MM.1S (cell line): ENCODE measurements at regions not wholly inside any gene's neighbourhood (a gene's known extent, or its start where the extent isn't known, plus 50 kb on each side); places are given as distances from the start of the nearest gene placed in this dataset.

Experiments used
- DNase-seq: peaks from one replicate; pipeline ENCODE4 v3.0.0-alpha.2; 2015
- H2AFZ ChIP-seq: fragments of 300-600 bp; sonication (generic); 2 replicates; pipeline ENCODE4 v1.6.0; 2016; ENCODE audit warnings: antibody characterized with exemption, low read length
- H3F3A ChIP-seq: fragments of 300-600 bp; sonication (generic); 2 replicates; pipeline ENCODE4 v1.6.1; 2016; ENCODE audit warnings: mild to moderate bottlenecking, antibody characterized with exemption, low read length, moderate library complexity, mixed read lengths; ENCODE audit not compliant: insufficient read depth
- H3K27ac ChIP-seq: fragments of 300-600 bp; sonication (generic); 2 replicates; pipeline ENCODE4 v1.5.1; 2016; ENCODE audit warnings: mild to moderate bottlenecking, low read length
- H3K27me3 ChIP-seq: fragments of 300-600 bp; sonication (generic); replicated peaks from 2 replicates; pipeline ENCODE4 v1.6.0; 2016; ENCODE audit warnings: low read length; ENCODE audit not compliant: insufficient read depth
- H3K36me3 ChIP-seq: fragments of 300-600 bp; sonication (generic); replicated peaks from 2 replicates; pipeline ENCODE4 v1.6.1; 2016; ENCODE audit warnings: mild to moderate bottlenecking, low read length, mixed read lengths; ENCODE audit not compliant: insufficient read depth
- H3K4me1 ChIP-seq: fragments of 300-600 bp; sonication (generic); 2 replicates; pipeline ENCODE4 v1.6.1; 2016; ENCODE audit warnings: low read length, mixed read lengths
- H3K4me2 ChIP-seq: fragments of 300-600 bp; sonication (generic); 2 replicates; pipeline ENCODE4 v1.6.0; 2016; ENCODE audit warnings: low read depth, low read length
- H3K4me3 ChIP-seq: fragments of 300-600 bp; sonication (generic); 2 replicates; pipeline ENCODE4 v1.5.1; 2016; ENCODE audit warnings: low read length, mixed read lengths
- H3K79me2 ChIP-seq: fragments of 300-600 bp; sonication (generic); 2 replicates; pipeline ENCODE4 v1.6.1; 2016; ENCODE audit warnings: mixed run types, low read length, mixed read lengths
- H3K9ac ChIP-seq: fragments of 300-600 bp; sonication (generic); 2 replicates; pipeline ENCODE4 v1.6.1; 2016; ENCODE audit warnings: low read length, mixed read lengths
- H3K9me2 ChIP-seq: fragments of 300-600 bp; sonication (generic); replicated peaks from 2 replicates; pipeline ENCODE4 v1.6.1; 2016; ENCODE audit warnings: mild to moderate bottlenecking, low read length, mixed read lengths; ENCODE audit not compliant: insufficient read depth
- H3K9me3 ChIP-seq: fragments of 300-600 bp; sonication (generic); replicated peaks from 2 replicates; pipeline ENCODE4 v1.6.1; 2016; ENCODE audit warnings: mild to moderate bottlenecking, low read length, mixed read lengths; ENCODE audit not compliant: insufficient read depth
- H4K20me1 ChIP-seq: fragments of 300-600 bp; sonication (generic); 2 replicates; pipeline ENCODE4 v1.6.1; 2016; ENCODE audit warnings: mild to moderate bottlenecking, low read length, moderate library complexity, mixed read lengths; ENCODE audit not compliant: insufficient read depth
- EZH2 ChIP-seq: fragments of 300-600 bp; sonication (generic); optimal IDR thresholded peaks from 2 replicates; pipeline ENCODE3; 2017; ENCODE audit warnings: low read depth, mild to moderate bottlenecking, antibody characterized with exemption, low read length, mixed read lengths
- EZH2phosphoT487 ChIP-seq: fragments of 300-600 bp; sonication (generic); IDR thresholded peaks from 2 replicates; pipeline ENCODE4 v1.6.1; 2018; ENCODE audit warnings: antibody characterized with exemption, low read length
- TF ChIP-seq, protein P1 (sequence below): fragments of 300-600 bp; sonication (generic); IDR thresholded peaks from 2 replicates; pipeline ENCODE4 v1.5.1; 2016; ENCODE audit warnings: antibody characterized with exemption, low read length, mixed read lengths

DNA sequence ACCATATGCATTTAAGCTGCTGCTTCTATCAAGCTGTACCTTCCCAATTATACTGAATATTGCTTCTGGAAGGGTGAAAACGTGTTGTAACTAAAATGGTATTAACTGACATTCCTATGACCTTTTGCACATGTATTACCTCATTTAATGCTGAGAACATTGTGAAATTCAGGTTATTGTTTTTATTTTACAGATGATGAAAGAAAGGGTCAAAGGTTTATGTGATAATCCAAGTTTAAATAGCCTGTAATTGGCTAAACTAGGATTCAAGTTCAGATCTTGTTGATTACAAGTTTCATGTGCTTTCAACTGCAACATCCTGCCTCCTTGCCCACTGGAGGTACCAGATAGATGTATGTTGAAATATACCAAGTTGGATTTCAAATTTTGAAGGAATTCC lies 433.3 kb upstream of the PRICKLE1 start:
- DNase-seq: no peak
- H2AFZ ChIP-seq: no peak overlapping the region
- no peak overlapping the region for H3K9ac ChIP-seq
- H3K36me3 ChIP-seq: no peaks in the 10 kb centered on the region
- H3K4me2 ChIP-seq: no peak overlapping the region
- no peaks in the 10 kb centered on the region for H3K9me3 ChIP-seq
- H3K27ac ChIP-seq: no peak overlapping the region
- no peaks in the 10 kb centered on the region for H3F3A ChIP-seq
- no peaks in the 10 kb centered on the region for H4K20me1 ChIP-seq
- H3K4me3 ChIP-seq: no peak overlapping the region
- no peaks in the 10 kb centered on the region for H3K4me1 ChIP-seq
- TF ChIP-seq, protein P1, sequence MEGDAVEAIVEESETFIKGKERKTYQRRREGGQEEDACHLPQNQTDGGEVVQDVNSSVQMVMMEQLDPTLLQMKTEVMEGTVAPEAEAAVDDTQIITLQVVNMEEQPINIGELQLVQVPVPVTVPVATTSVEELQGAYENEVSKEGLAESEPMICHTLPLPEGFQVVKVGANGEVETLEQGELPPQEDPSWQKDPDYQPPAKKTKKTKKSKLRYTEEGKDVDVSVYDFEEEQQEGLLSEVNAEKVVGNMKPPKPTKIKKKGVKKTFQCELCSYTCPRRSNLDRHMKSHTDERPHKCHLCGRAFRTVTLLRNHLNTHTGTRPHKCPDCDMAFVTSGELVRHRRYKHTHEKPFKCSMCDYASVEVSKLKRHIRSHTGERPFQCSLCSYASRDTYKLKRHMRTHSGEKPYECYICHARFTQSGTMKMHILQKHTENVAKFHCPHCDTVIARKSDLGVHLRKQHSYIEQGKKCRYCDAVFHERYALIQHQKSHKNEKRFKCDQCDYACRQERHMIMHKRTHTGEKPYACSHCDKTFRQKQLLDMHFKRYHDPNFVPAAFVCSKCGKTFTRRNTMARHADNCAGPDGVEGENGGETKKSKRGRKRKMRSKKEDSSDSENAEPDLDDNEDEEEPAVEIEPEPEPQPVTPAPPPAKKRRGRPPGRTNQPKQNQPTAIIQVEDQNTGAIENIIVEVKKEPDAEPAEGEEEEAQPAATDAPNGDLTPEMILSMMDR: no peak
- TF ChIP-seq EZH2 (no peak), EZH2phosphoT487 (no peak)
- H3K79me2 ChIP-seq: no peaks in the 10 kb centered on the region
- no peaks in the 10 kb centered on the region for H3K9me2 ChIP-seq
- no peaks in the 10 kb centered on the region for H3K27me3 ChIP-seq

DNA sequence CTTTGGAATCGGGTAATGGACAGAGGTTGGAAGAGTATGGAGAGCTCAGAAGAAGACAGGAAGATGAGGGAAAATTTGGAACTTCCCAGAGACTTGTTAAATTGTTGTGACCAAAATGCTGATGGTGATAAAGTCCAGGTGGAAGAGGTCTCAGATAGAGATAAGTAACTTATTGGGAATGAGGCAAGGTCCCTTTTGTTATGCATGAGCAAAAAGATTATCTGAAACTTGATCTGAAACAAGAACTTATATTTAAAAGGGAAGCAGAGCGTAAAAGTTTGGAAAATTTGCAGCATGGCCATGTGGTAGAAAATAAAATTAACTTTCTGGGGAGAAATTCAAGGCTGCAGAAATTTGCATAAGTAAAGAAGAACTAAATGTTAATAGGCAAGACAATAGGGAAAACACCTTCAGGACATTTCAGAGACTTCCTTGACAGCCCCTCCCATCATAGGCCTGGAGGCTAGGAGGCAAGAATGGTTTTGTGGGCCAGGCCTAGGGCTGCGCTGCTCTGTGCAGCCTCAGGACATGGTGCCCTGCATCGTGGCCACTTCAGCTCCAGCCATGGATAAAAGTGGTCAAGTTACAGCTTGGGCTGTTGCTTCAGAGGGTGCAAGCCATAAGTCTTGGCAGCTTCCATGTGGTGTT lies 425.7 kb upstream of the PRICKLE1 start:
- no peaks in the 10 kb centered on the region for H3K36me3 ChIP-seq
- H3K27me3 ChIP-seq: no peaks in the 10 kb centered on the region
- no peak overlapping the region for H2AFZ ChIP-seq
- H3F3A ChIP-seq: peaks cover 6% of the 10 kb centered on the region; the same call in 1 of the 2 replicates
- no peak overlapping the region for H3K9ac ChIP-seq
- H3K9me3 ChIP-seq: no peaks in the 10 kb centered on the region
- DNase-seq: no peak
- no peaks in the 10 kb centered on the region for H4K20me1 ChIP-seq
- H3K4me1 ChIP-seq: peaks cover 17% of the 10 kb centered on the region
- H3K79me2 ChIP-seq: no peaks in the 10 kb centered on the region
- H3K4me3 ChIP-seq: no peak overlapping the region
- H3K9me2 ChIP-seq: no peaks in the 10 kb centered on the region
- TF ChIP-seq EZH2phosphoT487 (no peak), EZH2 (no peak)
- TF ChIP-seq, protein P1: no peak
- H3K4me2 ChIP-seq: no peak overlapping the region
- no peak overlapping the region for H3K27ac ChIP-seq

DNA sequence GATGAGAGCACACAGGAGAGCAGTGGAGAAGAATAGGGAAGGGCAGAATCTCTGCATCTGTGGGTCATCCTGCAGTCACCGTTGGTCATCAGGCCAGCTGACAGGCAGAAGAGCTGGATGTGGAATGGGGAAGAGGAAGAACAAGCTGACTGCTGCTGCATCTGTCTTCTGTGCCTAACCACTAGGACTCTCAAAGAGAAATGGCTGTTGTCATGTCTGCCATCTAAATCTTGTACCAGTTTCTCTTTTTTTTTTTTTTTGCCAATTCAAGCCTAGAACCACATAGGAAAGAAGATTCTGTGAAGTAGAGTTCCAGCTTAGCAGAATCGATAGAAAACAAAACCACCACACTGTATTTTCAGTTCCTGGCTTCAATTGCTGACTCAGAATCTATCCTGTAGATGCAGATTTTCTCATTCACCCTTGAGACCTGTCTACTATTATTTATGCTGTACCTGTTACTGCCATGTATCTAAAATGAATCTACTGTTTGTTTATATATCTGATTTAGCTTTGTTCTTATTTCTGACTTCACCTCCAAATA lies 421.9 kb upstream of the PRICKLE1 start:
- DNase-seq: peak; percentile 81
- no peaks in the 10 kb centered on the region for H3K79me2 ChIP-seq
- TF ChIP-seq EZH2 (no peak), EZH2phosphoT487 (no peak)
- TF ChIP-seq, protein P1: no peak
- peaks cover 17% of the 10 kb centered on the region for H3K4me1 ChIP-seq
- no peak overlapping the region for H3K4me3 ChIP-seq
- no peaks in the 10 kb centered on the region for H3K9me3 ChIP-seq
- H3K9ac ChIP-seq: no peak overlapping the region
- 0 out of 2 replicates have a peak overlapping the region, but pooled peaks have one; percentile 35 for H2AFZ ChIP-seq
- H3K27ac ChIP-seq: peak overlapping the region; percentile 40; the same call in 1 of the 2 replicates
- H3K9me2 ChIP-seq: no peaks in the 10 kb centered on the region
- no peaks in the 10 kb centered on the region for H3K27me3 ChIP-seq
- H4K20me1 ChIP-seq: no peaks in the 10 kb centered on the region
- H3F3A ChIP-seq: peaks cover 6% of the 10 kb centered on the region; the same call in 1 of the 2 replicates
- H3K4me2 ChIP-seq: peak overlapping the region; percentile 40
- H3K36me3 ChIP-seq: no peaks in the 10 kb centered on the region
